Lung (tissue), 11 donors: ENCODE measurements at regions not wholly inside any gene's neighbourhood (a gene's known extent, or its start where the extent isn't known, plus 50 kb on each side); places are given as distances from the start of the nearest gene placed in this dataset.

ENCODE experiments used
- ATAC-seq: fragments of 200-7000 bp; cut with Tn5 transposase; one replicate; pipeline ENCODE4 v1.9.1; 2020; ENCODE audit warnings: moderate number of reproducible peaks; ENCODE audit not compliant: insufficient read depth, low FRiP score
- DNase-seq, 3 donors: peaks; one replicate each; pipeline ENCODE4 v3.0.0-alpha.2; 2013 to 2017
- H3K27ac ChIP-seq, 2 donors: one replicate each; pipeline ENCODE4 v1.5.1; 2013; ENCODE audit warnings: mild to moderate bottlenecking in 2 of 2, moderate library complexity in 2 of 2, control low read depth in 1 of 2, inconsistent platforms in 1 of 2, low read depth in 1 of 2, low read length in 1 of 2
- H3K27me3 ChIP-seq, 3 donors: one replicate each; pipeline ENCODE4 v1.5.1; 2013; ENCODE audit warnings: low read length in 2 of 3; ENCODE audit not compliant: control insufficient read depth in 3 of 3, insufficient read depth in 3 of 3
- H3K36me3 ChIP-seq, 4 donors: one replicate each; pipeline ENCODE4 v1.5.1; 2013; ENCODE audit warnings: low read length in 4 of 4, mild to moderate bottlenecking in 1 of 4, moderate library complexity in 1 of 4; ENCODE audit not compliant: control insufficient read depth in 4 of 4, insufficient read depth in 4 of 4
- H3K4me1 ChIP-seq, 5 donors: one replicate each; pipeline ENCODE4 v1.5.1; 2013; ENCODE audit warnings: low read length in 5 of 5, mild to moderate bottlenecking in 2 of 5, moderate library complexity in 1 of 5; ENCODE audit not compliant: control insufficient read depth in 5 of 5, insufficient read depth in 5 of 5
- H3K4me3 ChIP-seq: one replicate; pipeline ENCODE4 v1.5.1; 2013; ENCODE audit warnings: mild to moderate bottlenecking, control low read depth, moderate library complexity
- H3K9ac ChIP-seq, 2 donors: one replicate each; pipeline ENCODE4 v1.5.1; 2013; ENCODE audit warnings: low read length in 2 of 2, control low read depth in 1 of 2; ENCODE audit not compliant: insufficient read depth in 1 of 2
- H3K9me3 ChIP-seq, 4 donors: one replicate each; pipeline ENCODE4 v1.5.1; 2013; ENCODE audit warnings: low read length in 3 of 4, mild to moderate bottlenecking in 1 of 4, moderate library complexity in 1 of 4; ENCODE audit not compliant: control insufficient read depth in 4 of 4, insufficient read depth in 3 of 4
- CTCF ChIP-seq: IDR thresholded peaks from 2 replicates; pipeline ENCODE4 v1.5.1; 2012; ENCODE audit warnings: mild to moderate bottlenecking; ENCODE audit errors: control extremely low read depth, extremely low read depth
- WGBS, 2 donors: extraction: QIAGEN DNeasy Blood & Tissue Kit; methylation state at CpG; one replicate each; pipeline ENCODE4 v1.1.7; 2013; 5-methylcytosine and 5-hydroxymethylcytosine counted together
- donor health status: control.
- donor health status: control.
- donor health status: Bipolar disorder and iron deficiency.
- donor health status: healthy.
- donor health status: DM: yes; HTN: yes; CAD: no.

- WGBS, 2 donors: 73 to 78% methylated on average over 12 of the region's 12 CpGs
- Histone ChIP-seq H3K27ac (no peak overlapping the region), H3K36me3 (no peaks in the 10 kb centered on the region), H3K9ac (no peak overlapping the region), H3K9me3 (peaks cover 0 to under 1% (median 0%) of the 10 kb centered on the region in 4 donors), H3K4me3 (no peak overlapping the region), H3K27me3 (no peaks in the 10 kb centered on the region), H3K4me1 (peaks cover 0 to 38% (median 12%) of the 10 kb centered on the region in 5 donors)
- TF ChIP-seq CTCF: no peak
- ATAC-seq (no peak), DNase-seq (peak in 2 of 3 donors; percentile 48 to 59)
Measured at GRCh38 chr5:167820101-167820990, 471.1 kb upstream of the WWC1 start.

- H3K36me3 ChIP-seq: no peaks in the 10 kb centered on the region
- no peak for ATAC-seq
- peaks cover 0 to 2% (median 0%) of the 10 kb centered on the region in 4 donors for H3K9me3 ChIP-seq
- H3K27me3 ChIP-seq: no peaks in the 10 kb centered on the region
- H3K27ac ChIP-seq: no peak overlapping the region
- H3K9ac ChIP-seq: no peak overlapping the region
- 46 to 67% methylated on average over 2 of the region's 2 CpGs for WGBS, 2 donors
- peak in 2 of 3 donors; percentile 75 to 77 for DNase-seq
- TF ChIP-seq CTCF: no peak
- peaks cover 0 to 38% (median 12%) of the 10 kb centered on the region in 5 donors for H3K4me1 ChIP-seq
- no peak overlapping the region for H3K4me3 ChIP-seq
Measured at GRCh38 chr5:167821151-167821550, 470.3 kb upstream of the WWC1 start.

- TF ChIP-seq CTCF: no peak
- H3K36me3 ChIP-seq: no peaks in the 10 kb centered on the region
- peaks cover 0 to 2% (median 0%) of the 10 kb centered on the region in 4 donors for H3K9me3 ChIP-seq
- H3K4me1 ChIP-seq: peaks cover 0 to 33% (median 12%) of the 10 kb centered on the region in 5 donors
- H3K4me3 ChIP-seq: no peak overlapping the region
- 65 to 89% methylated on average over 4 of the region's 4 CpGs for WGBS, 2 donors
- H3K27ac ChIP-seq: no peak overlapping the region
- DNase-seq (peak in 2 of 3 donors; percentile 32 to 42), ATAC-seq (no peak)
- no peaks in the 10 kb centered on the region for H3K27me3 ChIP-seq
- H3K9ac ChIP-seq: no peak overlapping the region
Measured at GRCh38 chr5:167821669-167822068, 469.8 kb upstream of the WWC1 start.
